IMR-90 (cell line): ENCODE measurements at regions not wholly inside any gene's neighbourhood (a gene's known extent, or its start where the extent isn't known, plus 50 kb on each side); places are given as distances from the start of the nearest gene placed in this dataset.

Experiments used
- ATAC-seq: fragments of 200-7000 bp; cut with Tn5 transposase; 2 replicates; pipeline ENCODE4 v1.9.1; 2020; ENCODE audit warnings: low read depth, mild to moderate bottlenecking, moderate library complexity
- BruUV-seq: library from RNA; stranded (reverse); fragments of 400-500 nt; replicated peaks from 2 replicates; lab custom pipeline; 2021; lab: Mats Ljungman, UMichigan
- CTCF ChIA-PET: fragments of 300-600 bp; formaldehyde crosslinking; extraction: SDS; loops from one replicate; lab custom pipeline; 2021; ENCODE audit warnings: antibody characterized with exemption; lab: Yijun Ruan, JAX
- POLR2A ChIA-PET: fragments of 300-600 bp; sonication (Branson Sonifier 250); formaldehyde crosslinking; loops from one replicate; lab custom pipeline; 2022; ENCODE audit warnings: antibody characterized with exemption; ENCODE audit not compliant: unreplicated experiment; lab: Charles Lee
- DNase-seq: peaks from one replicate; pipeline ENCODE4 v3.0.0; 2013
- H2AFZ ChIP-seq: replicated peaks from 2 replicates; pipeline ENCODE3; 2013; ENCODE audit warnings: low read length, mild to moderate bottlenecking; ENCODE audit not compliant: poor library complexity
- H2AK5ac ChIP-seq: 2 replicates; pipeline ENCODE4 v1.6.1; 2013; ENCODE audit warnings: low read depth, low read length, inconsistent platforms
- H2AK9ac ChIP-seq: replicated peaks from 2 replicates; pipeline ENCODE3; 2013; ENCODE audit warnings: mild to moderate bottlenecking, low read depth, low read length, moderate library complexity; ENCODE audit not compliant: poor library complexity
- H2BK120ac ChIP-seq: 2 replicates; pipeline ENCODE4 v1.6.1; 2013; ENCODE audit warnings: low read depth, low read length, inconsistent platforms
- H2BK15ac ChIP-seq: 3 replicates; pipeline ENCODE4 v1.6.1; 2013; ENCODE audit warnings: low read depth, low read length, inconsistent platforms
- H2BK20ac ChIP-seq: 2 replicates; pipeline ENCODE4 v1.6.1; 2013; ENCODE audit warnings: low read depth, mild to moderate bottlenecking, inconsistent platforms, low read length, moderate library complexity
- H2BK5ac ChIP-seq: 2 replicates; pipeline ENCODE4 v1.6.1; 2013; ENCODE audit warnings: mild to moderate bottlenecking, low read depth, low read length, inconsistent platforms; ENCODE audit not compliant: poor library complexity, severe bottlenecking
- H3K14ac ChIP-seq: replicated peaks from 2 replicates; pipeline ENCODE4 v1.6.1; 2013; ENCODE audit warnings: low read depth, low read length, inconsistent platforms
- H3K18ac ChIP-seq: 2 replicates; pipeline ENCODE4 v1.6.1; 2013; ENCODE audit warnings: low read depth, low read length, control low read depth
- H3K23ac ChIP-seq: 2 replicates; pipeline ENCODE4 v1.6.1; 2013; ENCODE audit warnings: low read depth, low read length, inconsistent platforms
- H3K27ac ChIP-seq: 2 replicates; pipeline ENCODE4 v1.5.1; 2013; ENCODE audit warnings: mild to moderate bottlenecking, control low read depth, low read length; ENCODE audit not compliant: insufficient read depth
- H3K27me3 ChIP-seq: 2 replicates; pipeline ENCODE4 v1.6.1; 2013; ENCODE audit warnings: low read length; ENCODE audit not compliant: control insufficient read depth, insufficient read depth
- H3K36me3 ChIP-seq: 2 replicates; pipeline ENCODE4 v1.6.1; 2013; ENCODE audit warnings: low read length, mixed read lengths; ENCODE audit not compliant: control insufficient read depth, insufficient read depth
- H3K4ac ChIP-seq: 2 replicates; pipeline ENCODE4 v1.6.1; 2013; ENCODE audit warnings: low read depth, low read length, inconsistent platforms
- H3K4me1 ChIP-seq: 2 replicates; pipeline ENCODE4 v1.6.1; 2013; ENCODE audit warnings: low read length, mixed read lengths; ENCODE audit not compliant: control insufficient read depth, insufficient read depth
- H3K4me2 ChIP-seq: 2 replicates; pipeline ENCODE4 v1.6.1; 2013; ENCODE audit warnings: low read depth, mild to moderate bottlenecking, control low read depth, low read length, moderate library complexity
- H3K4me3 ChIP-seq: 2 replicates; pipeline ENCODE4 v1.5.1; 2013; ENCODE audit warnings: low read depth, mild to moderate bottlenecking, control low read depth, low read length, moderate library complexity; ENCODE audit not compliant: insufficient read depth
- H3K56ac ChIP-seq: 2 replicates; pipeline ENCODE4 v1.6.1; 2013; ENCODE audit warnings: low read length, inconsistent platforms; ENCODE audit not compliant: insufficient read depth; ENCODE audit errors: extremely low read depth
- H3K79me1 ChIP-seq, 2 experiments: 2 replicates each; pipeline ENCODE4 v1.6.1; 2013; ENCODE audit warnings: low read length in 2 of 2, inconsistent platforms in 1 of 2, low read depth in 1 of 2
- H3K9ac ChIP-seq: 2 replicates; pipeline ENCODE4 v1.6.1; 2013; ENCODE audit warnings: low read depth, low read length, control low read depth
- H3K9me1 ChIP-seq: 2 replicates; pipeline ENCODE4 v1.6.1; 2013; ENCODE audit warnings: low read length, inconsistent platforms; ENCODE audit not compliant: insufficient read depth
- H3K9me3 ChIP-seq: 2 replicates; pipeline ENCODE4 v1.6.1; 2013; ENCODE audit warnings: low read length; ENCODE audit not compliant: control insufficient read depth, insufficient read depth
- H4K20me1 ChIP-seq: 2 replicates; pipeline ENCODE4 v1.6.1; 2013; ENCODE audit warnings: low read length, inconsistent platforms; ENCODE audit not compliant: insufficient read depth
- H4K5ac ChIP-seq: 2 replicates; pipeline ENCODE4 v1.6.1; 2013; ENCODE audit warnings: mild to moderate bottlenecking, low read depth, low read length, control low read depth
- H4K8ac ChIP-seq, 2 experiments: 2 replicates each; pipeline ENCODE4 v1.6.1; 2013; ENCODE audit warnings: low read depth in 2 of 2, low read length in 2 of 2, control low read depth in 1 of 2, inconsistent platforms in 1 of 2
- H4K91ac ChIP-seq: 2 replicates; pipeline ENCODE4 v1.6.1; 2013; ENCODE audit warnings: low read depth, low read length, inconsistent platforms; ENCODE audit not compliant: insufficient read depth
- BHLHE40 ChIP-seq: fragments of 150-350 bp; IDR thresholded peaks from 2 replicates; pipeline ENCODE4 v1.6.1; 2016; ENCODE audit warnings: mild to moderate bottlenecking, low read depth, low read length
- CHD1 ChIP-seq: IDR thresholded peaks from 2 replicates; pipeline ENCODE4 v1.6.1; 2012; ENCODE audit warnings: low read depth, low read length, improper control_type of control experiment
- MAZ ChIP-seq: IDR thresholded peaks from 2 replicates; pipeline ENCODE4 v1.6.1; 2012; ENCODE audit warnings: low read depth, mild to moderate bottlenecking, low read length, improper control_type of control experiment, moderate library complexity, borderline replicate concordance
- MXI1 ChIP-seq: IDR thresholded peaks from 2 replicates; pipeline ENCODE4 v1.6.1; 2012; ENCODE audit warnings: low read depth, mild to moderate bottlenecking, low read length, moderate library complexity, borderline replicate concordance
- POLR2A ChIP-seq: IDR thresholded peaks from 2 replicates; pipeline ENCODE4 v1.6.1; 2012; ENCODE audit warnings: mild to moderate bottlenecking, low read depth, low read length
- RCOR1 ChIP-seq: IDR thresholded peaks from 2 replicates; pipeline ENCODE4 v1.6.1; 2012; ENCODE audit warnings: mild to moderate bottlenecking, low read length, improper control_type of control experiment; ENCODE audit not compliant: insufficient replicate concordance
- RFX5 ChIP-seq: IDR thresholded peaks from 2 replicates; pipeline ENCODE4 v1.8.0; 2012; ENCODE audit warnings: low read depth, mild to moderate bottlenecking, low read length, moderate library complexity
- SMC3 ChIP-seq: fragments of 150-350 bp; IDR thresholded peaks from 2 replicates; pipeline ENCODE4 v1.6.1; 2016; ENCODE audit warnings: low read depth, mild to moderate bottlenecking, antibody characterized with exemption, low read length, moderate library complexity
- WGBS, 2 experiments: methylation state at CpG; one replicate each; pipeline versions ENCODE4 v1.1.5 to v1.1.7; 2013; ENCODE audit warnings: missing lambda C conversion rate in 2 of 2; ENCODE audit not compliant: insufficient read length in 1 of 2; ENCODE audit errors: extremely low coverage in 2 of 2; 5-methylcytosine and 5-hydroxymethylcytosine counted together
- dilution Hi-C: fragments of 300-500 bp; cut with HindIII; formaldehyde crosslinking; loops from one replicate; pipeline ENCODE4 v1.14.3; 2018; ENCODE audit warnings: low sequenced_read_pairs; ENCODE audit not compliant: unreplicated experiment
- in situ Hi-C: fragments of 300-500 bp; cut with MboI; formaldehyde crosslinking; loops from 3 replicates; pipeline ENCODE4 v1.14.3; 2019; ENCODE audit warnings: low sequenced_read_pairs, inconsistent platforms, mixed read lengths
- intact Hi-C: fragments of 100-400 bp; cut with micrococcal nuclease; formaldehyde crosslinking; loops from 2 replicates; pipeline ENCODE4 v1.10.0; 2022
- TF ChIP-seq, protein P1 (sequence below): conservative IDR thresholded peaks from 2 replicates; pipeline ENCODE4 v1.5.1; 2012; ENCODE audit warnings: mild to moderate bottlenecking, low read depth, low read length, improper control_type of control experiment

DNA sequence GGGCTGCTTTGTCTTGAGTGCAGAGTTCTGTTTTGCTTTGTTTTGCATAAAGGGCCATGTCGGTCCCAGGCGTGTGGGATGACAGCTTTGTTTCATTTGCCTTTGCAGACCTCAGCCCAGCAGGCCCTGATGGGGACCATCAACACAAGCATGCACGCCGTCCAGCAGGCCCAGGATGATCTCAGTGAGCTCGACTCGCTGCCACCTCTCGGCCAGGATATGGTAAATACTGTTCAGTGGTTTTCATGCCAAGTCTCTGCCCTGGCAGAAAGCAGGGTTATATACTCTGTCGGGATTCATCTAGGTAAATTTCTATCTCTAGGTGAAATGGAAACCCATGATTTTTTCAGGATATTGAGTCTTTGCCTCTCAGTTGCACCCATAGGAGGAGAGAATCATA is 343.9 kb upstream of the TPM1 start:
- H2BK15ac ChIP-seq = no peak overlapping the region
- no peak overlapping the region for H4K5ac ChIP-seq
- no peak overlapping the region for H3K4me3 ChIP-seq
- no peak overlapping the region for H3K9ac ChIP-seq
- no peak overlapping the region for H3K18ac ChIP-seq
- H3K9me1 ChIP-seq = peaks cover 9% of the 10 kb centered on the region; the same call in 1 of the 2 replicates
- no peak overlapping the region for H2BK20ac ChIP-seq
- no TSS peak for BruUV-seq
- H3K36me3 ChIP-seq = peaks cover 45% of the 10 kb centered on the region
- no peak overlapping the region for H4K8ac ChIP-seq
- TF ChIP-seq POLR2A (no peak), RFX5 (no peak), SMC3 (no peak), MXI1 (no peak), RCOR1 (no peak), MAZ (no peak), BHLHE40 (no peak), CHD1 (no peak)
- TF ChIP-seq, protein P1, sequence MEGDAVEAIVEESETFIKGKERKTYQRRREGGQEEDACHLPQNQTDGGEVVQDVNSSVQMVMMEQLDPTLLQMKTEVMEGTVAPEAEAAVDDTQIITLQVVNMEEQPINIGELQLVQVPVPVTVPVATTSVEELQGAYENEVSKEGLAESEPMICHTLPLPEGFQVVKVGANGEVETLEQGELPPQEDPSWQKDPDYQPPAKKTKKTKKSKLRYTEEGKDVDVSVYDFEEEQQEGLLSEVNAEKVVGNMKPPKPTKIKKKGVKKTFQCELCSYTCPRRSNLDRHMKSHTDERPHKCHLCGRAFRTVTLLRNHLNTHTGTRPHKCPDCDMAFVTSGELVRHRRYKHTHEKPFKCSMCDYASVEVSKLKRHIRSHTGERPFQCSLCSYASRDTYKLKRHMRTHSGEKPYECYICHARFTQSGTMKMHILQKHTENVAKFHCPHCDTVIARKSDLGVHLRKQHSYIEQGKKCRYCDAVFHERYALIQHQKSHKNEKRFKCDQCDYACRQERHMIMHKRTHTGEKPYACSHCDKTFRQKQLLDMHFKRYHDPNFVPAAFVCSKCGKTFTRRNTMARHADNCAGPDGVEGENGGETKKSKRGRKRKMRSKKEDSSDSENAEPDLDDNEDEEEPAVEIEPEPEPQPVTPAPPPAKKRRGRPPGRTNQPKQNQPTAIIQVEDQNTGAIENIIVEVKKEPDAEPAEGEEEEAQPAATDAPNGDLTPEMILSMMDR = no peak
- H2BK5ac ChIP-seq = no peak overlapping the region
- no peaks in the 10 kb centered on the region for H3K27me3 ChIP-seq
- dilution Hi-C loops (no loop called here), intact Hi-C loops (no loop called here), in situ Hi-C loops (no loop called here)
- H2AK5ac ChIP-seq = no peak overlapping the region
- 87% methylated on average over 6 of the region's 8 CpGs; no CpG with 5 or more reads in 1 of the 2 experiments for WGBS, 2 experiments
- DNase-seq (no peak), ATAC-seq (no peak)
- H3K4me2 ChIP-seq = no peak overlapping the region
- no peaks in the 10 kb centered on the region for H3K9me3 ChIP-seq
- no peak overlapping the region for H2BK120ac ChIP-seq
- ChIA-PET POLR2A (no interaction called here), CTCF (interaction anchor here (0.8 to 1.3 kb wide), 3 partner anchors 13 to 54 kb away, joined by 3 read pairs; no protein-coding TSS in a partner anchor)
- no peaks in the 10 kb centered on the region for H4K20me1 ChIP-seq
- H3K14ac ChIP-seq = no peak overlapping the region
- H2AFZ ChIP-seq = no peak overlapping the region
- no peak overlapping the region for H4K91ac ChIP-seq
- H3K4me1 ChIP-seq = peaks cover 2% of the 10 kb centered on the region; the same call in 1 of the 2 replicates
- no peak overlapping the region for H3K56ac ChIP-seq
- no peak overlapping the region for H3K4ac ChIP-seq
- no peak overlapping the region for H2AK9ac ChIP-seq
- no peak overlapping the region for H3K23ac ChIP-seq
- no peak overlapping the region for H3K27ac ChIP-seq
- no peaks in the 10 kb centered on the region for H3K79me1 ChIP-seq
